Peyer's patch (tissue), 4 donors: ENCODE measurements at regions not wholly inside any gene's neighbourhood (a gene's known extent, or its start where the extent isn't known, plus 50 kb on each side); places are given as distances from the start of the nearest gene placed in this dataset.

Experiments
- DNase-seq, 3 donors: peaks; one replicate each; pipeline ENCODE4 v3.0.0-alpha.2; 2017 to 2019
- H3K27ac ChIP-seq, 4 donors: fragments of 200-600 bp; sonication (generic); one replicate each; pipeline ENCODE4 v1.5.1; 2016 to 2019
- H3K27me3 ChIP-seq, 2 donors: fragments of 200-600 bp; sonication (generic); one replicate each; pipeline ENCODE4 v1.5.1; 2019
- H3K36me3 ChIP-seq, 3 donors: fragments of 200-600 bp; sonication (generic); one replicate each; pipeline ENCODE4 v1.5.1; 2016 to 2019
- H3K4me1 ChIP-seq, 4 donors: fragments of 200-600 bp; sonication (generic); one replicate each; pipeline ENCODE4 v1.5.1; 2016 to 2019
- H3K4me3 ChIP-seq, 4 donors: fragments of 200-600 bp; sonication (generic); 1 replicate in 3 of 4; 2 replicates in 1 of 4; pipeline ENCODE4 v1.5.1; 2016 to 2019; ENCODE audit warnings: mild to moderate bottlenecking in 1 of 4
- H3K9me3 ChIP-seq, 4 donors: fragments of 200-600 bp; sonication (generic); one replicate each; pipeline ENCODE4 v1.5.1; 2016 to 2019; ENCODE audit warnings: mild to moderate bottlenecking in 1 of 4
- POLR2A ChIP-seq, 2 donors: fragments of 450-650 bp; IDR thresholded peaks; one replicate each; pipeline ENCODE4 v1.5.1; 2017; ENCODE audit warnings: antibody characterized with exemption in 2 of 2, mild to moderate bottlenecking in 2 of 2, moderate library complexity in 2 of 2
- TF ChIP-seq, protein P1 (sequence below), 6 experiments: fragments of 450-650 bp in 4 of 6; fragments of 200-600 bp in 2 of 6; sonication (generic) in 1 of 6; IDR thresholded peaks; one replicate each; pipeline ENCODE4 v1.5.1; 2017 to 2019; ENCODE audit warnings: antibody characterized with exemption in 6 of 6, mild to moderate bottlenecking in 3 of 6, moderate library complexity in 1 of 6

- no peaks in the 10 kb centered on the region for H3K4me1 ChIP-seq
- no peaks in the 10 kb centered on the region for H3K9me3 ChIP-seq
- H3K27me3 ChIP-seq, result no peaks in the 10 kb centered on the region
- no peak overlapping the region for H3K27ac ChIP-seq
- no peak overlapping the region for H3K4me3 ChIP-seq
- DNase-seq, result no peak
- no peak for TF ChIP-seq POLR2A (IDR thresholded peaks at IDR 0.05)
- TF ChIP-seq, protein P1, sequence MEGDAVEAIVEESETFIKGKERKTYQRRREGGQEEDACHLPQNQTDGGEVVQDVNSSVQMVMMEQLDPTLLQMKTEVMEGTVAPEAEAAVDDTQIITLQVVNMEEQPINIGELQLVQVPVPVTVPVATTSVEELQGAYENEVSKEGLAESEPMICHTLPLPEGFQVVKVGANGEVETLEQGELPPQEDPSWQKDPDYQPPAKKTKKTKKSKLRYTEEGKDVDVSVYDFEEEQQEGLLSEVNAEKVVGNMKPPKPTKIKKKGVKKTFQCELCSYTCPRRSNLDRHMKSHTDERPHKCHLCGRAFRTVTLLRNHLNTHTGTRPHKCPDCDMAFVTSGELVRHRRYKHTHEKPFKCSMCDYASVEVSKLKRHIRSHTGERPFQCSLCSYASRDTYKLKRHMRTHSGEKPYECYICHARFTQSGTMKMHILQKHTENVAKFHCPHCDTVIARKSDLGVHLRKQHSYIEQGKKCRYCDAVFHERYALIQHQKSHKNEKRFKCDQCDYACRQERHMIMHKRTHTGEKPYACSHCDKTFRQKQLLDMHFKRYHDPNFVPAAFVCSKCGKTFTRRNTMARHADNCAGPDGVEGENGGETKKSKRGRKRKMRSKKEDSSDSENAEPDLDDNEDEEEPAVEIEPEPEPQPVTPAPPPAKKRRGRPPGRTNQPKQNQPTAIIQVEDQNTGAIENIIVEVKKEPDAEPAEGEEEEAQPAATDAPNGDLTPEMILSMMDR (IDR thresholded peaks at IDR 0.05), result no peak
- H3K36me3 ChIP-seq, result no peaks in the 10 kb centered on the region
Observed at GRCh38 chr16:54340531-54340930, 53.9 kb upstream of the IRX3 start.

DNA sequence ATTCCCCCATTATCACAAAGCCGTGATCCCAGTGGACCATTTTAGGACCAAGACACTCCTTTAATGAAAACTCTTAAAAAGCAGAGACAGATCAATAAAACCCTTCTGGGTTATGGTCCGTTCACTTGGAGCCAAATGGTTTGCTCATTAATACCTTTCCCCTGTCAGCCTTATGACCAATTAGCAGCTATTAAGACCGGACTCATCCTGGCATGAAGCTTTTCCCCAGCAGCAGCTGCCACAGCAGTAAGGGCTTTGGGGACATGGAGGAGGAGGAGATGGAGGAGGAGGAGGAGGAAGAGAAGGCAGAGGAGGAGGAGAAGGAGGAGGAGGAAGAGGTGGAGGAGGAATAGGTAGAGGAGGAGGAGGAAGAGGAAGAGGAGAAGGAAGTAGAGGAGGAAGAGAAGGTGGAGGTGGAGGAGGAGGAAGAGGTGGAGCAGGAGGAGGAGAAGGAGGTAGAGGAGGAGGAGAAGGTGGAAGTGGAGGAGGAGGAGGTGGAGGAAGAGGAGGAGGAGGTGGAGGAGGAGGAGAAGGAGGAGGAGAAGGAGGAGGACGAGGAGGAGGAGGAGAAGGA lies 50.1 kb upstream of the IRX3 start:
- Histone ChIP-seq H3K27ac (no peak overlapping the region), H3K9me3 (no peaks in the 10 kb centered on the region), H3K4me3 (no peak overlapping the region), H3K36me3 (no peaks in the 10 kb centered on the region), H3K27me3 (no peaks in the 10 kb centered on the region), H3K4me1 (no peaks in the 10 kb centered on the region)
- no peak for DNase-seq
- TF ChIP-seq, protein P1 (IDR thresholded peaks at IDR 0.05), result no peak
- TF ChIP-seq POLR2A (IDR thresholded peaks at IDR 0.05), result no peak
